SK-N-MC (cell line): ENCODE measurements at regions not wholly inside any gene's neighbourhood (a gene's known extent, or its start where the extent isn't known, plus 50 kb on each side); places are given as distances from the start of the nearest gene placed in this dataset.

Source experiments
- EZH2 ChIP-seq: fragments of 200-600 bp; sonication (generic); IDR thresholded peaks from one replicate; pipeline ENCODE4 v1.6.1; 2017; ENCODE audit warnings: antibody characterized with exemption
- POLR2AphosphoS5 ChIP-seq: IDR thresholded peaks from 2 replicates; pipeline ENCODE4 v1.6.1; 2012; ENCODE audit warnings: mild to moderate bottlenecking, low read depth, low read length, borderline replicate concordance

DNA sequence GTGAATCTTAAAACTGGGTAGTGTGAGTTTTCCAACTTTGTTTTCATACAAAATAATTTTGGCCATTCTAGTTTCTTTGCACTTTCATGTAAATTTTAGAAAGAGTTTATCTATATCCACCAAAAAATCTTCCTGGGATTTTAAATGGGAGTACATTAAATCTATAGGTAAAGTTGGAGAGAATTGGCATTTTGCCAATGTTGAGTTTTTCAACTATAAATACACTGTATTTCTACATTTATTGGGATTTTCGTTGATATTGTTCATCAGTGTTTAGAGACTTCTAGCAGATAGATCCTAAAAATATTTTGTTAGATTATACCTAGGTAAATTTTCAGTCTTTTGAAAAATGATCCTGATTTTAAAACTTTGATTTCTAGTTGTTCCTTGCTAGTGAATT, 83.1 kb upstream of the CCDC54 start:
- no peak for TF ChIP-seq EZH2
- no peak for TF ChIP-seq POLR2AphosphoS5
